22Rv1 (cell line): ENCODE measurements at regions not wholly inside any gene's neighbourhood (a gene's known extent, or its start where the extent isn't known, plus 50 kb on each side); places are given as distances from the start of the nearest gene placed in this dataset.

Experiments used
- H3K27ac ChIP-seq: fragments of 450-650 bp; 2 replicates; pipeline ENCODE4 v1.5.1; 2017
- ZFX ChIP-seq: fragments of 450-650 bp; IDR thresholded peaks from 2 replicates; pipeline ENCODE4 v1.6.1; 2017; ENCODE audit warnings: antibody characterized with exemption, borderline replicate concordance
- TF ChIP-seq, protein P1 (sequence below): fragments of 450-650 bp; IDR thresholded peaks from 2 replicates; pipeline ENCODE4 v1.5.1; 2017; ENCODE audit warnings: mild to moderate bottlenecking

DNA sequence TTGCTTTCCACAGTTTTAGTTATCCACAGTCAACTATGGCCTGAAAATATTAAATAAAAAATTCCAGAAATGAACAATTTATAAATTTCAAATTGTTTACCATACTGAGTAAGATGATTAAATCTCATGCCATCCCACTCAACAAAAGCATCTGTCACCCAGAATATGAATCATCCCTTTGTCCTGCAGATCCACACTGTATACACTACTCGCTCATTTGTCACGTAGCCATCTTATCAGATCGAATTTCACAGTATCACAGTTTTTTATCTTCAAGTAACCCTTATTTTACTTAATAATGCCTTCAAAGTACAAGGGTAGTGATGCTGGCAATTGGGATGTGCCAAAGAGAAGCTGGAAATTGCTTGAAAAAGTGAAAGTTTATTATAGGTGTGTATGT is 291.8 kb upstream of the LRATD1 start:
- no peak for TF ChIP-seq ZFX
- TF ChIP-seq, protein P1, sequence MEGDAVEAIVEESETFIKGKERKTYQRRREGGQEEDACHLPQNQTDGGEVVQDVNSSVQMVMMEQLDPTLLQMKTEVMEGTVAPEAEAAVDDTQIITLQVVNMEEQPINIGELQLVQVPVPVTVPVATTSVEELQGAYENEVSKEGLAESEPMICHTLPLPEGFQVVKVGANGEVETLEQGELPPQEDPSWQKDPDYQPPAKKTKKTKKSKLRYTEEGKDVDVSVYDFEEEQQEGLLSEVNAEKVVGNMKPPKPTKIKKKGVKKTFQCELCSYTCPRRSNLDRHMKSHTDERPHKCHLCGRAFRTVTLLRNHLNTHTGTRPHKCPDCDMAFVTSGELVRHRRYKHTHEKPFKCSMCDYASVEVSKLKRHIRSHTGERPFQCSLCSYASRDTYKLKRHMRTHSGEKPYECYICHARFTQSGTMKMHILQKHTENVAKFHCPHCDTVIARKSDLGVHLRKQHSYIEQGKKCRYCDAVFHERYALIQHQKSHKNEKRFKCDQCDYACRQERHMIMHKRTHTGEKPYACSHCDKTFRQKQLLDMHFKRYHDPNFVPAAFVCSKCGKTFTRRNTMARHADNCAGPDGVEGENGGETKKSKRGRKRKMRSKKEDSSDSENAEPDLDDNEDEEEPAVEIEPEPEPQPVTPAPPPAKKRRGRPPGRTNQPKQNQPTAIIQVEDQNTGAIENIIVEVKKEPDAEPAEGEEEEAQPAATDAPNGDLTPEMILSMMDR, result no peak
- H3K27ac ChIP-seq, result no peak overlapping the region

DNA sequence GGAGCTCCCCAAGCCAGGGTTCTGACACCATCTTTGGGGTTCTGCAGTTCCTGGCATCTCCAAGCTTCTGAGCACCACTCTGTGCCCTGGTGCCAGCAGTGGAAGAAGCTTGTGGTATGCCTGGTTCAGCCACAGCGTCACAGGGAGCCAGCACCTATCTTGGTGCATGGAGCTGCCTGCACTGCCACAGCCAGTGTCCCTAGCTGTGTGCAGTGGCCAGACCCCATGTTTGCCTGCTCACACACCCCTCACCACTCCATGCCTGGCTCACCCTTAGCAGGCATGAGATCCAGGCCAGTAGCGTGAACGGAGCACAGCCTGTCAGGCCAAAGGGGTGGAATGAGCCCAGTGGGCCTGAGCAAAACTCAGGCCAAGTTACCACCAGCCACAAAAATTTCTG is 290.2 kb upstream of the LRATD1 start:
- TF ChIP-seq ZFX, result no peak
- TF ChIP-seq, protein P1, result no peak

DNA sequence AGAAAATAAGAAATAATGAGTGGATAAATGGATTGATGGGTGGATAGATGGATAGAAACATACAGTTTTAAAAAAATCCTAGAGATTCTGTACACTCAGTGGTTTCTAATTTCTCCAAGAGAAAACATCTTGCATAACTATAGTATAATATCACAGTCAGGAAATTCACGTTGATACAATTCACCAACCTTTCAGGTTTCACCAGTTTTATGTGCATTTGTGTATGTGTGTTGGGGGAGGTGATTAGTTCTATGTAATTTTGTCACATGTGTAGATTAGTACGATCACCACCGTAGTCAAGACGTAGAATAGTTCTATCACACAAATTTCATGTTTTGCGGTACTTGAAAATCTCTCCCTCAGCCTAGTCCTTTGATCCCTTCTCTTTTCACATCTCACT is 288.2 kb upstream of the LRATD1 start:
- no peak overlapping the region for H3K27ac ChIP-seq
- TF ChIP-seq ZFX, result no peak
- TF ChIP-seq, protein P1, result no peak

More for the DNA sequence above, 290.2 kb upstream of the LRATD1 start:
- H3K27ac ChIP-seq, result no peak overlapping the region

DNA sequence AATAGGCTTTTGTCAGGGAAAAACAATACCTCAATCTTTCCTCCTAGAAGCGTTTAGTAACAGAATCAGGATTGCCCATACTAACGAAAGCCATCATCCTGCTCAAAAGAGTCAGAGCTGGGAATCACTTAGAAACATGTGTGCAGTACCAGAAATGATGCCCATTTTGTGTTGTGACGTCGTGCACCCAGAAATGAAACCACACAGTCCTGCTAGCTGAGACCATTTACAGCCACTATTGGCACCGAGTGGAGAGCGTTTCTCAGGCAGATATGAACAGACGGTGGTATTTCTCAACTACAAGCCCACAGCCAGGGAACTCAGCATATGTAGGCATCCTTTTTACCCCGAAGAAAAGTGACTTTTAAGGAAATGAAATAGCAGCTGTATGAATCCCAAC is 284.3 kb upstream of the LRATD1 start:
- TF ChIP-seq ZFX, result no peak
- TF ChIP-seq, protein P1, result no peak
- H3K27ac ChIP-seq, result no peak overlapping the region

DNA sequence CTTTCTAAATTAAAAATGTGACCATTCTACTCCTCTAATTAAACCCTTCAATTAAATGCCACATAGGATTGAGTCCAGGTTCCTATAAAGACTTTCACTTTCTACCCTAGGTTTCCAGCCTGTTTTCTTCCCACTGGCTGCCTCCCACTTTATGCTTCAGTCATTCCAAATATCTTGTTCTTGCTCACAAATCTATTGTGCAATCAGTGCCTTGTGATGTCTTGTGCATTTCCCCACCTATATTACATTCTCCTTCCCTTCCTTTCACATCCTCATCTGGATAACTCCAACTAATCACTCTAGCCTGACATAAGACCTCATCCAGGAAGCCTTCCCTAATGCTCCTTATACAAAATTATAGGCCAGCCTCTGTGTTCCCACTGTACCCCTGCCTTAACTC is 281.7 kb upstream of the LRATD1 start:
- no peak overlapping the region for H3K27ac ChIP-seq
- TF ChIP-seq, protein P1, result no peak
- no peak for TF ChIP-seq ZFX

DNA sequence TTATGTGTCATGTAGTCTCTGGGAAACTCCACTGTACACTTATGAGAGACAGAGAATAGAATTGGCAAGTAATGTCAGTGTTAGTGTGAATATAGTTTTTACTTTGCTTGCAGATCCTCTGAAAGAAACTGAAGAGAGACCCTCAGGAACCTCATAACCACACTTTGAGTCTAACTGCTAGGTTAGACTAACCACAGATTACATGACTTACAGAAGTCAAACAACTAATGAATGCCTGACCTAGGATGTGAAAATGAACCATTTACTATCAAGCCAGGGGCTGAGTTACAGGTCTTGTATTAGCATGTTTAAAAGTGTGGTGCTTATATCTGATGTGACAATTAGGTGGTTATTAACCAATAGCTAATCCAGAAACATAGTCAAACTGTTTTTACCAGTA is 280.4 kb upstream of the LRATD1 start:
- no peak overlapping the region for H3K27ac ChIP-seq
- no peak for TF ChIP-seq ZFX
- TF ChIP-seq, protein P1, result no peak

DNA sequence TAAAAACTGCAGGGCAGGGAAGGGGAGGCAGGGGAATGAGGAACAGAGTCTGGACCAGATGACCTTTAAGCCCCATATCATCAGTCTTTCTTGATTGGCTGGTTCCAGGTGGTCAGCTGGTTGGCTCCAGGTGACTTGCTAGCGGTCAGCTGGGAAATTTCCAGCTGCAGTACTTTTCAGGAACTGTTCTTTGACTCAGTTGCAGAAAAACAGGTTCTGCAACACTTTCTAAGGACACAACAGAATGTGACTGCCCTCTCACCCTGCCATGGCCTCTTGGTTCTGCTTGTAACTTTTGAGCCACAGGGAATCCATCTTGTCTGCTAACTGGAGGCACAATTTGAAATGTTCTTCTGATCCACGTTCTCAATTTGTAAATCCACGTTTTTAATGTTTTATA is 278.3 kb upstream of the LRATD1 start:
- no peak for TF ChIP-seq ZFX
- TF ChIP-seq, protein P1, result no peak
- H3K27ac ChIP-seq, result no peak overlapping the region
